Stimulated activated CD4-positive, alpha-beta T cell treated with anti-CD3 and anti-CD28 coated beads, Interleukin-1b, Interleukin-23, amount 100 ng/mL, for 48 hours (primary cell): ENCODE measurements at regions not wholly inside any gene's neighbourhood (a gene's known extent, or its start where the extent isn't known, plus 50 kb on each side); places are given as distances from the start of the nearest gene placed in this dataset.

Source experiments
- DNase-seq: peaks from one replicate; pipeline ENCODE4 v3.0.0-alpha.2; 2020

GRCh38 chr1:43065191-43065590 is 106.5 kb upstream of the SLC2A1 start:
- no peak for DNase-seq

GRCh38 chr1:43063394-43064219 is 104.9 kb upstream of the SLC2A1 start:
- no peak for DNase-seq

- DNase-seq, result no peak
Observed at GRCh38 chr1:43062527-43063095, 103.9 kb upstream of the SLC2A1 start.

- DNase-seq, result no peak
Observed at GRCh38 chr1:43061757-43062156, 103.1 kb upstream of the SLC2A1 start.

- no peak for DNase-seq
Observed at GRCh38 chr1:43059640-43060574, 101.2 kb upstream of the SLC2A1 start.

- DNase-seq, result peak; percentile 36
Observed at GRCh38 chr1:43058545-43059360, 100.1 kb upstream of the SLC2A1 start.

- no peak for DNase-seq
Observed at GRCh38 chr1:43058056-43058455, 99.4 kb upstream of the SLC2A1 start.

GRCh38 chr1:43057567-43057966 is 98.9 kb upstream of the SLC2A1 start:
- no peak for DNase-seq

- DNase-seq, result no peak
Observed at GRCh38 chr1:43056981-43057391, 98.3 kb upstream of the SLC2A1 start.

- no peak for DNase-seq
Observed at GRCh38 chr1:43056460-43056859, 97.8 kb upstream of the SLC2A1 start.

GRCh38 chr1:43054961-43055360 is 96.3 kb upstream of the SLC2A1 start:
- no peak for DNase-seq

GRCh38 chr1:43052786-43053439 is 94.2 kb upstream of the SLC2A1 start:
- DNase-seq, result no peak

- no peak for DNase-seq
Observed at GRCh38 chr1:43052322-43052721, 93.7 kb upstream of the SLC2A1 start.

- DNase-seq, result no peak
Observed at GRCh38 chr1:43049481-43049880, 90.8 kb upstream of the SLC2A1 start.

- DNase-seq, result no peak
Observed at GRCh38 chr1:43048601-43049011, 89.9 kb upstream of the SLC2A1 start.

GRCh38 chr1:43047135-43047534 is 88.5 kb upstream of the SLC2A1 start:
- no peak for DNase-seq

GRCh38 chr1:43044572-43045361 is 86.1 kb upstream of the SLC2A1 start:
- DNase-seq, result no peak

- no peak for DNase-seq
Observed at GRCh38 chr1:43043695-43044094, 85.0 kb upstream of the SLC2A1 start.

- DNase-seq, result no peak
Observed at GRCh38 chr1:43042773-43043457, 84.2 kb upstream of the SLC2A1 start.

GRCh38 chr1:43042127-43042526 is 83.5 kb upstream of the SLC2A1 start:
- DNase-seq, result no peak

GRCh38 chr1:43041591-43041990 is 82.9 kb upstream of the SLC2A1 start:
- DNase-seq, result no peak
